Esophagus muscularis mucosa (tissue), 4 donors: ENCODE measurements at regions not wholly inside any gene's neighbourhood (a gene's known extent, or its start where the extent isn't known, plus 50 kb on each side); places are given as distances from the start of the nearest gene placed in this dataset.

Source experiments
- DNase-seq: peaks from one replicate; pipeline ENCODE4 v3.0.0-alpha.2; 2017; ENCODE audit errors: extremely low spot score
- H3K27ac ChIP-seq, 4 donors: fragments of 200-600 bp; sonication (generic); replicated peaks in 1 of 4; 1 replicate in 3 of 4; 2 replicates in 1 of 4; pipeline ENCODE4 v1.5.1; 2016 to 2019; ENCODE audit warnings: mild to moderate bottlenecking in 1 of 4
- H3K27me3 ChIP-seq, 4 donors: fragments of 200-600 bp; sonication (generic); one replicate each; pipeline versions ENCODE4 v1.5.1 to v1.6.0; 2016 to 2019
- H3K36me3 ChIP-seq, 4 donors: fragments of 200-600 bp; sonication (generic); one replicate each; pipeline ENCODE4 v1.5.1; 2016 to 2019
- H3K4me1 ChIP-seq, 4 donors: fragments of 200-600 bp; sonication (generic); one replicate each; pipeline ENCODE4 v1.5.1; 2016 to 2019
- H3K4me3 ChIP-seq, 4 donors: fragments of 200-600 bp; sonication (generic); 1 replicate in 2 of 4; 2 replicates in 2 of 4; pipeline ENCODE4 v1.5.1; 2016 to 2019; ENCODE audit warnings: mild to moderate bottlenecking in 4 of 4, moderate library complexity in 1 of 4
- H3K9me3 ChIP-seq, 4 donors: fragments of 200-600 bp; sonication (generic); 1 replicate in 3 of 4; 2 replicates in 1 of 4; pipeline ENCODE4 v1.5.1; 2016 to 2019
- EP300 ChIP-seq: sonication (generic); formaldehyde crosslinking; IDR thresholded peaks from one replicate; pipeline ENCODE4 v1.6.1; 2017; ENCODE audit warnings: antibody characterized with exemption
- POLR2A ChIP-seq: fragments of 450-650 bp; IDR thresholded peaks from one replicate; pipeline ENCODE4 v1.6.1; 2017; ENCODE audit warnings: antibody characterized with exemption, moderate library complexity, mild to moderate bottlenecking, low read depth
- POLR2AphosphoS5 ChIP-seq, 2 donors: sonication (generic); formaldehyde crosslinking; IDR thresholded peaks; one replicate each; pipeline ENCODE4 v1.6.1; 2017; ENCODE audit warnings: antibody characterized with exemption in 2 of 2
- WGBS: methylation state at CpG from one replicate; pipeline ENCODE4 v1.1.5; 2018; 5-methylcytosine and 5-hydroxymethylcytosine counted together
- intact Hi-C: fragments of 100-400 bp; cut with DNase I; formaldehyde crosslinking; loops from one replicate; pipeline ENCODE4 v1.15.1; 2023
- TF ChIP-seq, protein P1 (sequence below), 3 experiments: fragments of 200-600 bp in 2 of 3; fragments of 450-650 bp in 1 of 3; sonication (generic) in 2 of 3; IDR thresholded peaks; one replicate each; pipeline ENCODE4 v1.5.1; 2017 to 2019; ENCODE audit warnings: antibody characterized with exemption in 3 of 3, mild to moderate bottlenecking in 2 of 3, moderate library complexity in 1 of 3

DNA sequence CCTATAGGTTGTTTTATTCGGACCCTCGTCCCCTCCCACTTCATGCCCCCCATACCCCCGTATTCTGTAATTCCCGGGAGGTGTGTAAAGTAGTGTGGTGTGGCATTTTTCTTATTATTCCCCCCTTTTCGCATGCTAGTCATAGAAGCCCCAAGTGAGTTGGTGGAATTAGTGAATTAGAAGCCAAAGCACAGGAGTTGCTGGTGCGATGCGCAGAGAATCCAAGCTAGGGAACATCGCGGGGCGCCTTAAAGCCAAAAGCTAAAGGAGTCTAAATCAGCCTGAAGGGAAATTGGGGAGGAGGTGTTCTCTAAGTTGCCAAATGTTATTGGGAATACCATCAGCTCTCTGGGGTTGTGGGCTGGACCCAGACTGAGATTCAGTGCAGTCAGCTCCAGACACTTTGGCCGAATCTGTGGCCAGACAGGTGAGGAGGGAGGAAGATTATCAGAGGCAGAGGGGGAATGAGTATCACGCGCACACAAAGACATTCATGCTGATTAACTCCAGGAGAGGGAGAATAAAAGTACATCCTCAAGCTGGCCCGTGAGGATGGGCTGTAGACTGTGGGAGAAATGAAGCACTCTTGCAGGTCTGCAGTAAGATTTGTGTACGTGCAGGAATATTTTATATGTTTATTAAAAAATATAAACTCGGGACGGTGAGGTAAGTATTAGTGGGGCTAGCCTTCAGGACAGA, 102.8 kb upstream of the HSD17B12 start:
- no peaks in the 10 kb centered on the region for H3K9me3 ChIP-seq
- TF ChIP-seq POLR2A (no peak), EP300 (no peak), POLR2AphosphoS5 (IDR thresholded peaks at IDR 0.05) (no peak)
- TF ChIP-seq, protein P1, sequence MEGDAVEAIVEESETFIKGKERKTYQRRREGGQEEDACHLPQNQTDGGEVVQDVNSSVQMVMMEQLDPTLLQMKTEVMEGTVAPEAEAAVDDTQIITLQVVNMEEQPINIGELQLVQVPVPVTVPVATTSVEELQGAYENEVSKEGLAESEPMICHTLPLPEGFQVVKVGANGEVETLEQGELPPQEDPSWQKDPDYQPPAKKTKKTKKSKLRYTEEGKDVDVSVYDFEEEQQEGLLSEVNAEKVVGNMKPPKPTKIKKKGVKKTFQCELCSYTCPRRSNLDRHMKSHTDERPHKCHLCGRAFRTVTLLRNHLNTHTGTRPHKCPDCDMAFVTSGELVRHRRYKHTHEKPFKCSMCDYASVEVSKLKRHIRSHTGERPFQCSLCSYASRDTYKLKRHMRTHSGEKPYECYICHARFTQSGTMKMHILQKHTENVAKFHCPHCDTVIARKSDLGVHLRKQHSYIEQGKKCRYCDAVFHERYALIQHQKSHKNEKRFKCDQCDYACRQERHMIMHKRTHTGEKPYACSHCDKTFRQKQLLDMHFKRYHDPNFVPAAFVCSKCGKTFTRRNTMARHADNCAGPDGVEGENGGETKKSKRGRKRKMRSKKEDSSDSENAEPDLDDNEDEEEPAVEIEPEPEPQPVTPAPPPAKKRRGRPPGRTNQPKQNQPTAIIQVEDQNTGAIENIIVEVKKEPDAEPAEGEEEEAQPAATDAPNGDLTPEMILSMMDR (IDR thresholded peaks at IDR 0.05) = no peak
- H3K27me3 ChIP-seq = peaks cover 0 to 100% (median 90%) of the 10 kb centered on the region in 4 donors
- intact Hi-C loops = no loop called here
- H3K4me3 ChIP-seq = no peak overlapping the region
- DNase-seq = no peak
- H3K36me3 ChIP-seq = no peaks in the 10 kb centered on the region
- no peak overlapping the region for H3K27ac ChIP-seq
- 10% methylated on average over 17 of the region's 17 CpGs for WGBS
- peaks cover 53 to 81% (median 68%) of the 10 kb centered on the region in 4 donors for H3K4me1 ChIP-seq

- Histone ChIP-seq H3K4me3 (peak overlapping the region; percentile 53 to 56 (median 55)), H3K36me3 (no peaks in the 10 kb centered on the region), H3K27me3 (peaks cover 0 to 100% (median 91%) of the 10 kb centered on the region in 4 donors), H3K9me3 (no peaks in the 10 kb centered on the region), H3K4me1 (peaks cover 53 to 88% (median 68%) of the 10 kb centered on the region in 4 donors), H3K27ac (no peak overlapping the region)
- intact Hi-C loops = no loop called here
- 2% methylated on average over 33 of the region's 35 CpGs for WGBS
- TF ChIP-seq POLR2AphosphoS5 (IDR thresholded peaks at IDR 0.05) (no peak), EP300 (no peak), POLR2A (no peak)
- TF ChIP-seq, protein P1 (IDR thresholded peaks at IDR 0.05) = no peak
- DNase-seq = no peak
Measured at GRCh38 chr11:43578346-43579170, 102.0 kb upstream of the HSD17B12 start.

DNA sequence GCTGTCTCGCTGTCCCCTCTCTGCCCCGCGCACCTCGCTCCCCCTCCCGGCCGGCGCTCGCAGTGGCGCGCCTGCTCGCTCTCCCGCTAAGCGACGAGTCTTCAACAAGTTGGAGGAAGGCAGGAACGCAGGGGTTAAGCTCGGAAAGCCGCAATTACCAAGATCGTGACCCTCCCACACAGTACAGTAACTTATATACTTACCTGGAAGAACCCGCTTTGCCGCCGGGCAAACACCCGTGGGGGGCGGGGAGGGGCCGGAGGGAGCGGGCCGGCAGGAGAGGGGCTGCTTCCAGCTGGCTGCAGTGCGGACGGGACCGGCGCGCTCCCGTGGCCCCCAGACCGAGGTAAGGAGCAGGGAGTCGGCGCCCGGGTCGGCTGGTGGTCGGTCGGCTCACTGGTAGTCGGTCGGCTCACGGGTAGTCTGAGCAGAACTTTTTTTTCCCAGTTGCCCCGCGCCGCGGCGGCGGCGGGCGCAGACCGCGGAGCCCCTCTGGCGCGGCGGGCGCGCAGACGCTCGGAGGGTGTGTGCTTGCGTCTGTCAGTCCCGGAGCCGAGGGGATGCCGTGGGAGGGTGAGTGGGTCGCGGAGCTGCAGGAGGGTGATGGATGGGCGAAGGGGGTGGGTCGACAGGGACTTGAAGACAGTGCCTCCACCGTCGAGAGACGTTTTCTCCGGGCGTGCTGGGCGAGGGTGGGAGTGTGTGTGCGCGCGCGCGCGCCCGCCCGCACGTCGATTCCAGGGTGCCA, 101.2 kb upstream of the HSD17B12 start:
- WGBS = 0% methylated on average over 16 of the region's 83 CpGs
- peak; percentile 81 for DNase-seq
- H3K9me3 ChIP-seq = no peaks in the 10 kb centered on the region
- TF ChIP-seq EP300 = no peak
- TF ChIP-seq POLR2A = no peak
- no peak for TF ChIP-seq POLR2AphosphoS5 (IDR thresholded peaks at IDR 0.05)
- TF ChIP-seq, protein P1 (IDR thresholded peaks at IDR 0.05) = peak in 1 of 3 experiments; percentile 15
- peaks cover 49 to 88% (median 68%) of the 10 kb centered on the region in 4 donors for H3K4me1 ChIP-seq
- H3K27ac ChIP-seq = no peak overlapping the region
- peak overlapping the region; percentile 53 to 56 (median 55) for H3K4me3 ChIP-seq
- intact Hi-C loops = no loop called here
- H3K27me3 ChIP-seq = peaks cover 0 to 100% (median 90%) of the 10 kb centered on the region in 4 donors
- no peaks in the 10 kb centered on the region for H3K36me3 ChIP-seq

GRCh38 chr11:43579919-43580276, 100.6 kb upstream of the HSD17B12 start:
- Histone ChIP-seq H3K36me3 (no peaks in the 10 kb centered on the region), H3K4me1 (peaks cover 46 to 84% (median 64%) of the 10 kb centered on the region in 4 donors), H3K4me3 (peak overlapping the region; percentile 53 to 56 (median 55)), H3K27ac (no peak overlapping the region), H3K9me3 (no peaks in the 10 kb centered on the region), H3K27me3 (peaks cover 0 to 100% (median 87%) of the 10 kb centered on the region in 4 donors)
- WGBS = 0% methylated on average over 5 of the region's 5 CpGs
- intact Hi-C loops = no loop called here
- TF ChIP-seq, protein P1 (IDR thresholded peaks at IDR 0.05) = no peak
- TF ChIP-seq EP300 = no peak
- peak; percentile 47 for DNase-seq
